ENCODE measurements at regions not wholly inside any gene's neighbourhood (a gene's known extent, or its start where the extent isn't known, plus 50 kb on each side); places are given as distances from the start of the nearest gene placed in this dataset.
"Not testable (repeated sequence)": the region's sequence is repeated elsewhere in the genome, so short reads cannot be mapped to it uniquely, and the experiment has no call there.

GRCh38 chr11:98277251-98277912, 743.4 kb upstream of the CNTN5 start:
- DNase-seq: peak in 1 of 2 experiments; percentile 10

GRCh38 chr11:98289617-98290263, 731.0 kb upstream of the CNTN5 start:
- DNase-seq: no peak

- DNase-seq: no peak
These were observed 724.5 kb upstream of the CNTN5 start for GRCh38 chr11:98296091-98296880.

GRCh38 chr11:98300719-98301118, 720.0 kb upstream of the CNTN5 start:
- no peak for DNase-seq

- DNase-seq: no peak
These were observed 712.8 kb upstream of the CNTN5 start for GRCh38 chr11:98307827-98308491.

- DNase-seq: not testable (repeated sequence)
These were observed 690.4 kb upstream of the CNTN5 start for GRCh38 chr11:98330306-98330705.

GRCh38 chr11:98358551-98358950, 662.2 kb upstream of the CNTN5 start:
- DNase-seq: no peak

- no peak for DNase-seq
These were observed 655.6 kb upstream of the CNTN5 start for GRCh38 chr11:98365190-98365589.

GRCh38 chr11:98365941-98366340, 654.8 kb upstream of the CNTN5 start:
- no peak for DNase-seq

- DNase-seq: no peak
These were observed 630.4 kb upstream of the CNTN5 start for GRCh38 chr11:98390391-98390790.

- not testable (repeated sequence) for DNase-seq
These were observed 626.2 kb upstream of the CNTN5 start for GRCh38 chr11:98394500-98394899.

GRCh38 chr11:98398508-98398907, 622.2 kb upstream of the CNTN5 start:
- DNase-seq: no peak

GRCh38 chr11:98409069-98409468, 611.7 kb upstream of the CNTN5 start:
- DNase-seq: no peak

GRCh38 chr11:98411777-98412176, 609.0 kb upstream of the CNTN5 start:
- no peak for DNase-seq

GRCh38 chr11:98417256-98417755, 603.4 kb upstream of the CNTN5 start:
- DNase-seq: no peak

GRCh38 chr11:98423933-98424332, 596.8 kb upstream of the CNTN5 start:
- DNase-seq: no peak

- DNase-seq: not testable (repeated sequence)
These were observed 596.0 kb upstream of the CNTN5 start for GRCh38 chr11:98424773-98425172.

- DNase-seq: no peak
These were observed 589.0 kb upstream of the CNTN5 start for GRCh38 chr11:98431463-98432359.

- DNase-seq: no peak
These were observed 586.5 kb upstream of the CNTN5 start for GRCh38 chr11:98434296-98434695.

GRCh38 chr11:98453378-98453777, 567.4 kb upstream of the CNTN5 start:
- no peak for DNase-seq

- peak in 1 of 2 experiments; percentile 27 for DNase-seq
These were observed 565.0 kb upstream of the CNTN5 start for GRCh38 chr11:98455500-98456307.

All from NCI-H526 (cell line).